VCaP (cell line): ENCODE measurements at regions not wholly inside any gene's neighbourhood (a gene's known extent, or its start where the extent isn't known, plus 50 kb on each side); places are given as distances from the start of the nearest gene placed in this dataset.
"Not testable (repeated sequence)": the region's sequence is repeated elsewhere in the genome, so short reads cannot be mapped to it uniquely, and the experiment has no call there.

Experiments used
- H3K27ac ChIP-seq: fragments of 450-650 bp; 2 replicates; pipeline ENCODE4 v1.5.1; 2017
- CTCF ChIP-seq: fragments of 450-650 bp; conservative IDR thresholded peaks from 2 replicates; pipeline ENCODE4 v1.5.1; 2017; ENCODE audit warnings: mild to moderate bottlenecking, moderate library complexity

GRCh38 chr17:59494757-59495368, 70.5 kb upstream of the DHX40 start:
- no peak for TF ChIP-seq CTCF
- H3K27ac ChIP-seq: no peak overlapping the region

- no peak for TF ChIP-seq CTCF
Measured at GRCh38 chr17:59496178-59496577, 69.2 kb upstream of the DHX40 start.

DNA sequence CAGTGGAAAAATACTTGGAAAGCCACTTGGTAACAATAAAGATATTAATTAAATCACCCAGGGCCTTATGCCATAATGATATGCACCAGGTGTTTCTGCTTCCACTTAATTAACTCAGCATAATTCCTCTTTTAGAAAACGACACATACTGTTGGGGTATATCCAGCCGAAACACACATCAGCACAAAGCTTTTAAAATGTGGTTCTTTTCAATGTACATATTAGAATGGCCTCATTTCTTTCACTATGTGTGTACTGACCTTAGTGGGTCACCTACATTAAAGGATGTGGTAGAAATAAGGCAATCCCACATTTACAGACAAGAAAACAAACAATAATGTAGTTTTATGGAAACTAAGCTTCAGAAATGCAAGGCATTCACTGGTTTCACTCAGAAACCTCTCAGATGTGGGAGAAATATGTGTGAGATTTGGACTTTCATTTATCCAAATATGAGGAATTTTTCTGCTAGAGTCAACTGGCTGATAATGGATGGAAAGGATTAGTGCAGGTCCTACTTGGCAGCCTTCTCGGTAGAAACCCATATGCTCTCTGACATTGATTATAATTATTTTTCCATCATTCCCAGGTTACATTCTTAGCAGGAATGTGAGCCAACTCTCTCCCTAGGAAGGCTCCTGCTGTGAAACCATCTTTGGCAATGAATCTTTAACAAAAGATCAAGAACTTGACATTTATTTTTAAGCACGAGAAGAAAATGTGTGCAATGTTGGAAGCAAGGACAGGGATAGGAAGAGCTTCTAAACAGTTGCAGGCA, 66.7 kb upstream of the DHX40 start:
- no peak overlapping the region for H3K27ac ChIP-seq
- no peak for TF ChIP-seq CTCF

More at GRCh38 chr17:59496178-59496577, 69.2 kb upstream of the DHX40 start:
- no peak overlapping the region for H3K27ac ChIP-seq

GRCh38 chr17:59500086-59500655, 65.2 kb upstream of the DHX40 start:
- H3K27ac ChIP-seq: not testable (repeated sequence)

DNA sequence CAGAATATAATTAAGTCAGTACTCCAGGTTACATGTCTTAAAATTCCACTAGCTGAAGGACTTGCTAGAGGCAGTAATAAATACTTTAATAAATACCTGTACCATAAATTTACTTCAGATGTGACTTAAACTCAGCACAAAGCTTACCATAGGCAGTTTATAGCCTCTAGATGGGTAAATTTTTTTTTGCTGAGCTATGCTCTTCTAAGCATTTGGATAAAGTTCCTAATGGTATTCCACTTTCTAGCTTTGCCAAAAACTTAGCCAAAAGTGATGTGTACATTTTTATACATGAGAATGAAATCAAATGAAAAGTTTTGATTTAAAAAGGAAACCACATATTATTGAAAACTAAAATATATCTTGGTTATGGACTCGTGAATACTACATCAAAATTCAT, 63.7 kb upstream of the DHX40 start:
- peak overlapping the region; percentile 78; the same call in 1 of the 2 replicates for H3K27ac ChIP-seq
- no peak for TF ChIP-seq CTCF

DNA sequence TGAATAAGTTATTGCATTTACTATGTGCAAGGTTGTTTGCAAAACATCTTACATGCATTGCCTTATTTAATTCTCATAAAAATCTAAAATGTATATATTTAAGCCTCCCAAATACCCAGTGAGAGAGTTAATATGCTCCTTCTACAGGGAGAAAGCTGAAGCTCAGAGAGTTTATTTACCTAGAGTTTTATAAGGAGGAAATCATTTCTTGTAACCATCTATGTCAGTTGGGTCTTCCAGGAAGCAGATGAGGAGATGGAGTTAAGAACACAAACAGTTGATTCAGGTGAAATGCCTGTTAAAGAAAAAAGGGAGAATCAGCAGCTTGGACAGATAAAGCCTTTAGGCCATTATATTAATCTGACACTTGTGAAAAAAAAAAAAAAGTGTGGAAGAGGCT, 62.6 kb upstream of the DHX40 start:
- no peak for TF ChIP-seq CTCF
- H3K27ac ChIP-seq: peak overlapping the region; percentile 78

GRCh38 chr17:59503500-59503899, 61.9 kb upstream of the DHX40 start:
- H3K27ac ChIP-seq: peak overlapping the region; percentile 78
- TF ChIP-seq CTCF: no peak

- TF ChIP-seq CTCF: no peak
- no peak overlapping the region for H3K27ac ChIP-seq
Measured at GRCh38 chr17:59504821-59505220, 60.6 kb upstream of the DHX40 start.
